ENCODE measurements at regions not wholly inside any gene's neighbourhood (a gene's known extent, or its start where the extent isn't known, plus 50 kb on each side); places are given as distances from the start of the nearest gene placed in this dataset.

DNA sequence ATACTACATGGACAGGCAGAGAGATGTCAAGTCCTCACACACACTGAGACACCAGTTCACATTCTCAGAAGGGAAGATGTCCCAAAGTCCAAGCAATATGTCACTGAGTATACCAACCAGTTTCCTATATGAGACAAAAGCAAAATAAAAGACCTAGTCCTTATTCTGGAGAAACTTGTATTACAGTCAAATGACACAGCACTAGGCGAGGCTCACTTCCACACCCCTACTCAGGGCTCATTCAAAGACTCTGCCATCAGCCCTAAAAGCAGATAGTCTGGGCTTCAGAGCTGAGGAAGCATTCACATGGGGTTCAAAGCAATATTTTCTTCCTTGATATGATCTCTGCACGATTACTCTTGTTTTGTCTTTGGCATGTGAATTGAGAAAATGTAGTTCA is 129.9 kb upstream of the UBL3 start:
- no peak overlapping the region for H3K27ac Mint-ChIP-seq
- H3K36me3 Mint-ChIP-seq (ENCODE audit: insufficient read depth), result no peaks in the 10 kb centered on the region
- H3K4me1 Mint-ChIP-seq (ENCODE audit: low read depth), result no peaks in the 10 kb centered on the region
- no peak for DNase-seq (ENCODE audit: low spot score, unreplicated experiment)
- H3K9me3 Mint-ChIP-seq (ENCODE audit: low read depth), result peaks cover 6% of the 10 kb centered on the region
- H3K4me3 Mint-ChIP-seq (ENCODE audit: low read depth), result no peak overlapping the region
- no peaks in the 10 kb centered on the region for H3K27me3 Mint-ChIP-seq
- TF ChIP-seq, protein P1, sequence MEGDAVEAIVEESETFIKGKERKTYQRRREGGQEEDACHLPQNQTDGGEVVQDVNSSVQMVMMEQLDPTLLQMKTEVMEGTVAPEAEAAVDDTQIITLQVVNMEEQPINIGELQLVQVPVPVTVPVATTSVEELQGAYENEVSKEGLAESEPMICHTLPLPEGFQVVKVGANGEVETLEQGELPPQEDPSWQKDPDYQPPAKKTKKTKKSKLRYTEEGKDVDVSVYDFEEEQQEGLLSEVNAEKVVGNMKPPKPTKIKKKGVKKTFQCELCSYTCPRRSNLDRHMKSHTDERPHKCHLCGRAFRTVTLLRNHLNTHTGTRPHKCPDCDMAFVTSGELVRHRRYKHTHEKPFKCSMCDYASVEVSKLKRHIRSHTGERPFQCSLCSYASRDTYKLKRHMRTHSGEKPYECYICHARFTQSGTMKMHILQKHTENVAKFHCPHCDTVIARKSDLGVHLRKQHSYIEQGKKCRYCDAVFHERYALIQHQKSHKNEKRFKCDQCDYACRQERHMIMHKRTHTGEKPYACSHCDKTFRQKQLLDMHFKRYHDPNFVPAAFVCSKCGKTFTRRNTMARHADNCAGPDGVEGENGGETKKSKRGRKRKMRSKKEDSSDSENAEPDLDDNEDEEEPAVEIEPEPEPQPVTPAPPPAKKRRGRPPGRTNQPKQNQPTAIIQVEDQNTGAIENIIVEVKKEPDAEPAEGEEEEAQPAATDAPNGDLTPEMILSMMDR (IDR thresholded peaks at IDR 0.05; ENCODE audit: unreplicated experiment), result no peak

DNA sequence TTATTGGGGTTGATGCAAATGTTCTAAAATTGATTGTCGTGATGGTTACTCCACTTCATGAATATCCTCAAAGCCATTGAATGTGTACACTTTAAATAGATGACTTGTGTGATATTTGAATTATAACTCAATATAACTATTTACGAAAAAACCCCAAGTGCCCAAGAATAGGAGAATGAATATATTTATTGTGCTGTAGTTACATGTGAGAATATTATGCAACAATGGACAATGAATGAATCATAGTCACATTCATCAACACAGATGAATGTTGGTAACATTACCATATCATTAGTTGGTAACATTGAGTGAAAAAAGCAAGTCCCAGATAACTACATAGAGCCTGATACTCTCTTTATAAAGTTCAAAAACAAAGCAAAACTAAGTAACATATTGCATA is 127.8 kb upstream of the UBL3 start:
- TF ChIP-seq, protein P1 (IDR thresholded peaks at IDR 0.05; ENCODE audit: unreplicated experiment), result no peak
- no peaks in the 10 kb centered on the region for H3K27me3 Mint-ChIP-seq
- H3K36me3 Mint-ChIP-seq (ENCODE audit: insufficient read depth), result no peaks in the 10 kb centered on the region
- H3K4me1 Mint-ChIP-seq (ENCODE audit: low read depth), result no peaks in the 10 kb centered on the region
- no peak overlapping the region for H3K4me3 Mint-ChIP-seq (ENCODE audit: low read depth)
- H3K27ac Mint-ChIP-seq, result no peak overlapping the region
- H3K9me3 Mint-ChIP-seq (ENCODE audit: low read depth), result no peaks in the 10 kb centered on the region
- no peak for DNase-seq (ENCODE audit: low spot score, unreplicated experiment)

DNA sequence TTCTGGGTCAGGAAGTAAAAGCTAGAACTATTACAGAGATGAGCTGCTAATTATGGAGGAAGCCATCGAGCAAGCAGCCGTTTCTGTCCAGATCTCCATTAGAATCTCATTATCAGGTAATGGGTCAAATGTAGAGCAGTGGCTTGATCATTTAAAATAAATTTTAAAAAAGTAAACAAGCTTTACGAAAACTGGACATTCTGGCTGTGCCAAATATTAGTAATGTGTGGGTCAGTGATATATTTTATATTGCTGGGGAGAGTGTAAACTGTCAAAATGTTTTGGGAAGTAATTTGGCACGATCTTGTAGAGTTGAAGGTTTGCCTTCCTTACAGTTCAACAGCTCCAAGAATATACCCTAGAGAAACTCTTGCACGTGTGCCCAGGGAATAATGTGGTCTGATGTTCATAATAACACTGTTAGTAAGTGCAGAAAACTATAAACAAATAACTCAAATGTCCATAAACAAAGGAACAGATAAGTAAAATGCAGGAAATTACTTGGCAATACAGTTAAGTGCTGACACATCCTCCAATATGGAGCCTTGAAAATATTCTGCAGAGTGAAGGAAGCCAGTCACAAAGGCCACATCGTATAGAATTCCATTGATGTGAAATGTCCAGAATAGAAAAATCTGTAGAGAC is 127.2 kb upstream of the UBL3 start:
- DNase-seq (ENCODE audit: low spot score, unreplicated experiment), result no peak
- TF ChIP-seq, protein P1 (IDR thresholded peaks at IDR 0.05; ENCODE audit: unreplicated experiment), result no peak
- Mint-ChIP-seq H3K36me3 (ENCODE audit: insufficient read depth) (no peaks in the 10 kb centered on the region), H3K9me3 (ENCODE audit: low read depth) (no peaks in the 10 kb centered on the region), H3K27ac (no peak overlapping the region), H3K4me1 (ENCODE audit: low read depth) (no peaks in the 10 kb centered on the region), H3K27me3 (no peaks in the 10 kb centered on the region), H3K4me3 (ENCODE audit: low read depth) (no peak overlapping the region)

DNA sequence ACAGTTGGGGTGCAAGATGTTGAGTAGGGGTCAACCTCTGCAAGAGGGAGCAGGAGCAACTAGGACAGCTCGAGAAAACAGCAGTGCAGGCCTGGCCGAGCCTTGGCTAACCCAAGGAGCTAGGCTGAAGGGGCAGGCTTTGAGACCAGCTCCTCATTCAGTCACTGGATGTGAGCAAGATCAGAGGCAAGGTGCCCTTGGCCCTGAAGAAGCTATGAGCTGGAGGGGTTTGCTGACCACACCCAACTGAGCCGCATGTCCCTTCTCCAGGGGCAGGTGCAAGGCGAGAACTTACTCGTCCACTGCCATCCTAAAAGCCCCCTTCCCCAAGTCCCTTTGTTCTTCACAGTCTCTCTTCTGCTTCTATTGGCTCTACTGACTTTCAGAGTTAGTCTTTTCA is 126.1 kb upstream of the UBL3 start:
- no peaks in the 10 kb centered on the region for H3K36me3 Mint-ChIP-seq (ENCODE audit: insufficient read depth)
- no peak for DNase-seq (ENCODE audit: low spot score, unreplicated experiment)
- TF ChIP-seq, protein P1 (IDR thresholded peaks at IDR 0.05; ENCODE audit: unreplicated experiment), result no peak

DNA sequence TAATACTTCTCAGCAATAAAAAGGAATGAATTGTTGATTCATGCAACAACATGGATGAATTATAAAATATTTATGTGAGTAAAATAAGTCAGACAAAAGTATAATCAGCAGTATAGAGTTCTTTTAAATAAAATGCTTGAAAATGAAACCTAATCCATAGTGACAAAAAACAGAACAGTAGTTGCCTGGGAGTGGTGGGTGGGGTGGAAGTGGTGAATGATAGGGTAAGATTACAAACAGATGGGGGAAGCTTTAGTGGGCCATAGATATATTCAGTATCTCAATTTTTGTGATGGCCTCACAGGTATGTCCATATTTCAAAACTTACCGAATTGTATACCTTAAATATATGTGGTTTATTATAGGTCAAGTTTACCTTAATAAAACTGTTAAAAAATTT is 124.9 kb upstream of the UBL3 start:
- TF ChIP-seq, protein P1 (IDR thresholded peaks at IDR 0.05; ENCODE audit: unreplicated experiment), result no peak
- peaks cover 6% of the 10 kb centered on the region for H3K9me3 Mint-ChIP-seq (ENCODE audit: low read depth)
- H3K4me1 Mint-ChIP-seq (ENCODE audit: low read depth), result no peaks in the 10 kb centered on the region
- no peak overlapping the region for H3K4me3 Mint-ChIP-seq (ENCODE audit: low read depth)
- DNase-seq (ENCODE audit: low spot score, unreplicated experiment), result no peak
- no peaks in the 10 kb centered on the region for H3K27me3 Mint-ChIP-seq
- no peak overlapping the region for H3K27ac Mint-ChIP-seq
- no peaks in the 10 kb centered on the region for H3K36me3 Mint-ChIP-seq (ENCODE audit: insufficient read depth)

More for the DNA sequence above, 126.1 kb upstream of the UBL3 start:
- H3K4me1 Mint-ChIP-seq (ENCODE audit: low read depth), result no peaks in the 10 kb centered on the region
- H3K4me3 Mint-ChIP-seq (ENCODE audit: low read depth), result no peak overlapping the region
- H3K9me3 Mint-ChIP-seq (ENCODE audit: low read depth), result peaks cover 6% of the 10 kb centered on the region
- H3K27me3 Mint-ChIP-seq, result no peaks in the 10 kb centered on the region
- no peak overlapping the region for H3K27ac Mint-ChIP-seq
